HG03060 (cell line): ENCODE measurements at regions not wholly inside any gene's neighbourhood (a gene's known extent, or its start where the extent isn't known, plus 50 kb on each side); places are given as distances from the start of the nearest gene placed in this dataset.

Experiments
- ATAC-seq: cut with Tn5 transposase; IDR thresholded peaks from one replicate; pipeline ENCODE4 v1.9.1; 2021; ENCODE audit warnings: low read depth, moderate number of reproducible peaks; ENCODE audit not compliant: unreplicated experiment

- ATAC-seq: no peak
Observed at GRCh38 chr14:65866886-65867285, 454.4 kb downstream of the FUT8 start.

GRCh38 chr14:65867333-65867732 is 454.8 kb downstream of the FUT8 start:
- no peak for ATAC-seq

- no peak for ATAC-seq
Observed at GRCh38 chr14:65872536-65872935, 460.0 kb downstream of the FUT8 start.

DNA sequence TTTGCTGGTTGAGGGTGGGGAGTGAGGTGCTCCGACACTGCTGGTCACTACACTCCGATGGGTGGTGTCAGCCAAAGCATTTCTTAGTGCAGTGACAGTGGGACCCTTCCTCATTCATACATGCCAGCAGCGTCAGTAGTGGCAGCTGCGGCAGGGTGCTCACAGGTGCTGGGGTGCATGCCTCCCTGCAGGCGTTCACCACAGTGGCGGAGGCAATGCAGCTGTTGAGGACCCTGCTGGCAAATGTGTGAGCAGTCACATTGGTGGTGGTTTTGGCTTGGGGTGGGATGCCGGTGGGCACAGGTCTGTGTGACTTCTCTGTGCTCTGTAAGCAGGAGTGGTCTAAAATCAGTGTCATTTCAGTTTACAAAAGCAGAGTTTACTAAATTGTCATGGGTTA is 464.6 kb downstream of the FUT8 start:
- no peak for ATAC-seq

- no peak for ATAC-seq
Observed at GRCh38 chr14:65877624-65878023, 465.1 kb downstream of the FUT8 start.

- no peak for ATAC-seq
Observed at GRCh38 chr14:65878586-65878985, 466.1 kb downstream of the FUT8 start.

- no peak for ATAC-seq
Observed at GRCh38 chr14:65879248-65880009, 466.9 kb downstream of the FUT8 start.

DNA sequence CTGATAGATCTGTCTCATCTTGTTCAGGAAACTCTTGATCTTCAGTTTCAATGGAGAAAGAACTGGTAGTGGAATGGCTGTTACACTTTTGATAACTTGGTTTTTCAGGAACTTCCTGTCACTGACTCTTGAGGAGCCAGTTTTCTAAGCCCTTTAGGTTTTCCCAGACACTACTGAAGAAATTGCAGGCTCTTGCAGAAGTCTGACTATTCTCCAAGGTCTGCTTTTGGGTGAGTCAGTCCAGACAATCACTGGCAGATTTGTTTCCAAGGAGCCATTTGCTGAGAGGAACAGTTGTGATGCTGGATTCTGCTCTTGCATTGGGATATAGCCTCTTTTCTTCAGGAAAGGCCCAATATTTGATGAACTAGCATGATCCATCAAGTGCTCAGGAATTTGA is 468.0 kb downstream of the FUT8 start:
- no peak for ATAC-seq

GRCh38 chr14:65881642-65882041 is 469.1 kb downstream of the FUT8 start:
- ATAC-seq: no peak

GRCh38 chr14:65888677-65889076 is 476.1 kb downstream of the FUT8 start:
- no peak for ATAC-seq

- no peak for ATAC-seq
Observed at GRCh38 chr14:65892315-65892714, 479.8 kb downstream of the FUT8 start.

DNA sequence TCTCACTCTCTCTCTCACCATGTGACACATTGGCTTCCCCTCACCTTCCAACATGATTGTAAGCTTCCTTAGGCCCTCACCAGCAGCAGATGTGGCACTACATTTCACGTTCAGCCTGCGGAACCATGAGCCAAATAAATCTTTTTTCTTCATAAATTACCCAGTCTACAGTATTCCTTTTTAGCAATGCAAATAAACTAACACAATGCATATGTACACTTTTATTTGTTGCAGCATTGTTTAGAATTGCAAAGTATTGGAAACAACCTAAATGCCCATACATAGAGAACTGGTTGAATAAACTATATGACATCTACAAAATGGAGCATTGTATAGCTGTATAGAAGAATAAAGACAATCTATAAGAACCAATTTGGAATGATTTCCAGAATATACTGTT is 487.6 kb downstream of the FUT8 start:
- no peak for ATAC-seq

- no peak for ATAC-seq
Observed at GRCh38 chr14:65901595-65901994, 489.1 kb downstream of the FUT8 start.

DNA sequence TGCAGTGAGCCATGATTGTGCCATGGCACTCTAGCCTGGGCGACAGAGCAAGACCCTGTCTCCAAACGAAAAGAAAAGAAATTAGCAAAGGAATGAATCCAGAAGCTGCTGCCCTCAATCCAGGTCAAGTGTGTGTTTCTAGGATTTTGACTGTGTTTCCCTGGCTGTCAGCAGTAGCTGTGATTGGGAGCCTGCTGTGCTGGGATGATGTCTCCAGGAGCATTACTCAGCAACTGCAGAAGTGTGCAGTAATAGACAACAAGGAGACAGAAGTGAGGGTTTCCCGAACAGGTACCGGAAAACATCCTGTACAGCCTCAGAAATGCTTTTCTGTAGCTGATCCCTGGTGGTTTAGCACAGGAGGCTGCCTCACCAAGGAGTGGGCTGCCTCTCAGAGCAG is 492.5 kb downstream of the FUT8 start:
- no peak for ATAC-seq

- ATAC-seq: no peak
Observed at GRCh38 chr14:65906344-65906743, 493.8 kb downstream of the FUT8 start.

GRCh38 chr14:65906948-65907347 is 494.4 kb downstream of the FUT8 start:
- ATAC-seq: no peak

- no peak for ATAC-seq
Observed at GRCh38 chr14:65910108-65910786, 497.7 kb downstream of the FUT8 start.

GRCh38 chr14:65915125-65915524 is 502.6 kb downstream of the FUT8 start:
- ATAC-seq: no peak

DNA sequence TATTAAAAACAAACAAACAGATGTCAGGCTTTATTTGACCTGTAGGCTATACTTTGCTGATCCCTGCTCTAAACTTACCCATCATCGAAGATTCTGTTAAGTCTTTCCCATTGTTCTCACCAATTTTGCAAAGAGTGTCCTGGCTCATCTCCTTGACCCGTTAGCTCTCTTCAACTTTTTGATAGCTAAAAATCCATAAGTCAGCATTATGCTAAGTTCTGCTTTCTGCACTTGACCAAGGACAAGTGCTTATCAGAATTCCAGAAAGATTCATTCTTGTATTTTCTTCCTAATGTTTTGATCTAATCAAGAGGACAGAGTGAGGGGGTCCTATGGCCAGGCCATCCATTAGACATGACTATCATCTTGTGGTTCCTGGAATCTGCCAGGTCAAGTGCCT is 503.5 kb downstream of the FUT8 start:
- ATAC-seq: no peak

- no peak for ATAC-seq
Observed at GRCh38 chr14:65920996-65921395, 508.5 kb downstream of the FUT8 start.

DNA sequence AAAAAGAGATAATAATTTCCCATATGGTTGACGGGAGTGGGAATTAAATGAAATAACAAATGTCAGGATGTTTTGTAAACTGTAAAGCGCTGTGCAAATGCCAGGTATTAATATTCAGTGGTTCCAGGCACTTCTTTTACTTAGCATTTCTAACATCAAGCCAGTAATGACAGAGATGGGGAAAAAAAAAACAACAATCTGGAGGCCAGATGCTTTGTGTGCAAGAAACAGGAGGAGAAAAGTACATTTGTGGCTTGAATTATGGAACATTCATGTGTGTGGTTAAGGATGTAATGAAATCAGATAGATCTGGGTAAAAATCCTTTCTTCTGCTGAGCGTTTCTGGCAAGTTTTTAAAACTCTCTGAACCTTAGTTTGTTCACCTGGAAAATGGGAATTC is 509.6 kb downstream of the FUT8 start:
- no peak for ATAC-seq

DNA sequence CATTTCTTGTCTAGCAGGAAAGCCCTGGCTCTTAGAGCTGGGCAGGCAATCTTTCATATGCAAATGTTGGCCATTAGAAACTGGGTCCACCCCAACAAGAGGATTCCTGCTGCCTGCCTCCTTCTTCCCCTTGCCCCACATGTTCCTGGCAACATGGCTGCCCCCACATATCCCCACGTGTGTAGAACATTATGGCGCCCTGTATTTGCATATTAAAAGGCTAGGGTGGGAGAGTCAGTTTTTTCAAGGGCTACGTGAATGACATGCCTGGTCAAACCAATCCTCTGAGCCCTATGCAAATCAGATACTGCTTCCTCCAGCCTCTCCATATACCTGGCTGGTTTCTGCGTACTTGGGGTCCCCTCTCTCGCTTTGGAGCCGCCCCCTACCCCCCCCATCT is 514.0 kb downstream of the FUT8 start:
- ATAC-seq: no peak
